Ovary (tissue), 7 donors: ENCODE measurements at regions not wholly inside any gene's neighbourhood (a gene's known extent, or its start where the extent isn't known, plus 50 kb on each side); places are given as distances from the start of the nearest gene placed in this dataset.

Experiments
- DNase-seq, 5 donors: peaks; one replicate each; pipeline ENCODE4 v3.0.0-alpha.2; 2019 to 2020
- H3K27ac ChIP-seq, 2 donors: fragments of 200-600 bp; one replicate each; pipeline versions ENCODE4 v1.5.1 to v1.8.0; 2019 to 2022
- H3K27me3 ChIP-seq: fragments of 200-600 bp; one replicate; pipeline ENCODE4 v1.8.0; 2022
- H3K36me3 ChIP-seq: fragments of 200-600 bp; sonication (generic); one replicate; pipeline ENCODE4 v1.5.1; 2019
- H3K4me1 ChIP-seq: one replicate; pipeline ENCODE4 v1.8.1; 2013; ENCODE audit warnings: mild to moderate bottlenecking, moderate library complexity; ENCODE audit not compliant: insufficient read depth
- H3K4me3 ChIP-seq: fragments of 200-600 bp; sonication (generic); one replicate; pipeline ENCODE4 v1.5.1; 2017
- H3K9me3 ChIP-seq, 2 donors: fragments of 200-600 bp in 1 of 2; sonication (generic) in 1 of 2; one replicate each; pipeline versions ENCODE4 v1.5.1 to v1.8.1; 2013 to 2019; ENCODE audit warnings: mild to moderate bottlenecking in 1 of 2, moderate library complexity in 1 of 2
- EP300 ChIP-seq: sonication (generic); formaldehyde crosslinking; IDR thresholded peaks from one replicate; pipeline ENCODE4 v1.6.1; 2017; ENCODE audit warnings: antibody characterized with exemption
- POLR2A ChIP-seq: fragments of 450-650 bp; IDR thresholded peaks from one replicate; pipeline ENCODE4 v1.6.1; 2017; ENCODE audit warnings: antibody characterized with exemption, mild to moderate bottlenecking, moderate library complexity
- WGBS, 3 donors: extraction: QIAGEN DNeasy Blood & Tissue Kit in 1 of 3; methylation state at CpG; one replicate each; pipeline versions ENCODE4 v1.1.5 to v1.1.7; 2013 to 2017; 5-methylcytosine and 5-hydroxymethylcytosine counted together
- intact Hi-C, 4 donors: fragments of 100-400 bp; cut with DNase I; formaldehyde crosslinking; loops; one replicate each; pipeline versions ENCODE4 v1.11.0 to v1.15.1; 2022 to 2023
- TF ChIP-seq, protein P1 (sequence below), 3 donors: fragments of 450-650 bp in 2 of 3; fragments of 200-600 bp in 1 of 3; IDR thresholded peaks; one replicate each; pipeline versions ENCODE4 v1.5.1 to v1.8.0; 2016 to 2022; ENCODE audit warnings: antibody characterized with exemption in 3 of 3, mild to moderate bottlenecking in 1 of 3
- donor health status: DM: no; HTN: no; CAD: no; lungs with moderate emphysema.
- donor health status: DM: no; HTN: no; CAD: no.
- donor health status: Bipolar disorder and iron deficiency.
- donor health status: DM: no; HTN: no; CAD: no.
- donor health status: DM: yes; HTN: yes; CAD: no.

DNA sequence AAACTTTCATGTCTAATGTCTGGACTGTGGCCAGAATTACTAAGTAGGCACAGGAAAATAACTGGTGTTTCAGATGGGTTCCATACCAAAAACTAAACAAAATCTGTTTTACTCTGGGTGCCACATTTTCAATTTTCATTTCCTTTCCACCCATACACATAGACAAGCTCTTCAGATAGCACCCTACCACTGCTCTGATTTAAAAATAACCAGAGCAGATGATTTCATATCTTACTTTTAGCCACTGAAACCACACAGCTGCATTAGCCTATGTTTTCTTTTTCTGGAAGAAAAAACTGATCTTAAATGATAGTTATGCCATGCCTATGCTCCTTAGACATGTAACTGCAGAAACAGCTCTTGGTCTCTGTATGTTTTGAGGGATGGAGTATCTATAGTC, 647.6 kb downstream of the CPS1 start:
- H3K27me3 ChIP-seq = no peaks in the 10 kb centered on the region
- intact Hi-C loops = no loop called here
- H3K4me3 ChIP-seq = no peak overlapping the region
- TF ChIP-seq POLR2A (no peak), EP300 (no peak)
- TF ChIP-seq, protein P1, sequence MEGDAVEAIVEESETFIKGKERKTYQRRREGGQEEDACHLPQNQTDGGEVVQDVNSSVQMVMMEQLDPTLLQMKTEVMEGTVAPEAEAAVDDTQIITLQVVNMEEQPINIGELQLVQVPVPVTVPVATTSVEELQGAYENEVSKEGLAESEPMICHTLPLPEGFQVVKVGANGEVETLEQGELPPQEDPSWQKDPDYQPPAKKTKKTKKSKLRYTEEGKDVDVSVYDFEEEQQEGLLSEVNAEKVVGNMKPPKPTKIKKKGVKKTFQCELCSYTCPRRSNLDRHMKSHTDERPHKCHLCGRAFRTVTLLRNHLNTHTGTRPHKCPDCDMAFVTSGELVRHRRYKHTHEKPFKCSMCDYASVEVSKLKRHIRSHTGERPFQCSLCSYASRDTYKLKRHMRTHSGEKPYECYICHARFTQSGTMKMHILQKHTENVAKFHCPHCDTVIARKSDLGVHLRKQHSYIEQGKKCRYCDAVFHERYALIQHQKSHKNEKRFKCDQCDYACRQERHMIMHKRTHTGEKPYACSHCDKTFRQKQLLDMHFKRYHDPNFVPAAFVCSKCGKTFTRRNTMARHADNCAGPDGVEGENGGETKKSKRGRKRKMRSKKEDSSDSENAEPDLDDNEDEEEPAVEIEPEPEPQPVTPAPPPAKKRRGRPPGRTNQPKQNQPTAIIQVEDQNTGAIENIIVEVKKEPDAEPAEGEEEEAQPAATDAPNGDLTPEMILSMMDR (IDR thresholded peaks at IDR 0.05) = no peak
- no peak overlapping the region for H3K27ac ChIP-seq
- H3K36me3 ChIP-seq = no peaks in the 10 kb centered on the region
- no peak for DNase-seq
- H3K4me1 ChIP-seq = no peaks in the 10 kb centered on the region
- no peaks in the 10 kb centered on the region for H3K9me3 ChIP-seq

- WGBS, 3 donors = 68 to 78% (median 76%) methylated on average over 2 of the region's 2 CpGs
- Histone ChIP-seq H3K27me3 (no peaks in the 10 kb centered on the region), H3K4me3 (no peak overlapping the region), H3K36me3 (no peaks in the 10 kb centered on the region), H3K4me1 (no peaks in the 10 kb centered on the region), H3K9me3 (no peaks in the 10 kb centered on the region), H3K27ac (no peak overlapping the region)
- TF ChIP-seq, protein P1 (IDR thresholded peaks at IDR 0.05) = no peak
- no peak for TF ChIP-seq EP300
- TF ChIP-seq POLR2A = no peak
- intact Hi-C loops = no loop called here
- DNase-seq = no peak
These were observed 648.1 kb downstream of the CPS1 start for GRCh38 chr2:211204456-211204855.

GRCh38 chr2:211204902-211205301, 648.5 kb downstream of the CPS1 start:
- TF ChIP-seq EP300 = no peak
- TF ChIP-seq, protein P1 (IDR thresholded peaks at IDR 0.05) = no peak
- TF ChIP-seq POLR2A = no peak
- intact Hi-C loops = no loop called here
- 83 to 90% (median 85%) methylated on average over 6 of the region's 6 CpGs for WGBS, 3 donors
- no peak overlapping the region for H3K27ac ChIP-seq
- no peak for DNase-seq
- H3K9me3 ChIP-seq = no peaks in the 10 kb centered on the region
- no peaks in the 10 kb centered on the region for H3K27me3 ChIP-seq
- H3K4me3 ChIP-seq = no peak overlapping the region
- no peaks in the 10 kb centered on the region for H3K4me1 ChIP-seq
- no peaks in the 10 kb centered on the region for H3K36me3 ChIP-seq

GRCh38 chr2:211205358-211205757, 649.0 kb downstream of the CPS1 start:
- intact Hi-C loops = no loop called here
- no peaks in the 10 kb centered on the region for H3K36me3 ChIP-seq
- WGBS, 3 donors = 60 to 78% (median 67%) methylated on average over 1 of the region's 1 CpG
- no peaks in the 10 kb centered on the region for H3K27me3 ChIP-seq
- DNase-seq = no peak
- no peak overlapping the region for H3K27ac ChIP-seq
- TF ChIP-seq, protein P1 (IDR thresholded peaks at IDR 0.05) = no peak
- TF ChIP-seq EP300 (no peak), POLR2A (no peak)
- H3K4me1 ChIP-seq = no peaks in the 10 kb centered on the region
- no peaks in the 10 kb centered on the region for H3K9me3 ChIP-seq
- H3K4me3 ChIP-seq = no peak overlapping the region

DNA sequence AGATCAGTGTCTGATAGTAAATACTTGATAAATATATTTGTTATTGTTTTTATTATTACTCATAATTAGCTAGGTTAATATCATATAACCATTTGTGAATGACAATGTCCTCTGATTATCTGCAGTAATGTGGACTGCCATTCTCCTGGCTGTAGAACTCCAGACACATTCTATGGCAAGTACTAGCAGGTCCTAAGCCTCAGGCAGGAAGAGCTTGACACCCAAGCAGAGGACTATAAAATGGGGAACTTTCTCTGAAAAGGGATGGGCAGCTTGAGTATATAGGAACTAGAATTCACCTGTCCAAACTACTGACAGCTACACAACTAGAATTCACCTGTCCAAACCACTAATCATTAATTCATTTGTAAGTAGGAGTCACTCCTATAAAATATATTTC, 649.4 kb downstream of the CPS1 start:
- Histone ChIP-seq H3K9me3 (no peaks in the 10 kb centered on the region), H3K36me3 (no peaks in the 10 kb centered on the region), H3K4me1 (no peaks in the 10 kb centered on the region), H3K27ac (no peak overlapping the region), H3K27me3 (no peaks in the 10 kb centered on the region), H3K4me3 (no peak overlapping the region)
- intact Hi-C loops = no loop called here
- TF ChIP-seq POLR2A (no peak), EP300 (no peak)
- TF ChIP-seq, protein P1 (IDR thresholded peaks at IDR 0.05) = no peak
- DNase-seq = no peak
